Prostate gland (tissue), 2 donors: ENCODE measurements at regions not wholly inside any gene's neighbourhood (a gene's known extent, or its start where the extent isn't known, plus 50 kb on each side); places are given as distances from the start of the nearest gene placed in this dataset.
A peak's percentile ranks its signal among the peaks of the same experiment; 100 is the strongest.
"Not testable (repeated sequence)": the region's sequence is repeated elsewhere in the genome, so short reads cannot be mapped to it uniquely, and the experiment has no call there.

ENCODE experiments used
- DNase-seq: peaks from one replicate; pipeline ENCODE4 v3.0.0-alpha.2; 2019; ENCODE audit warnings: low spot score
- H3K27ac ChIP-seq, 2 donors: fragments of 200-600 bp; sonication (generic); 2 replicates each; pipeline ENCODE4 v1.5.1; 2017 to 2019
- H3K27me3 ChIP-seq: fragments of 200-600 bp; sonication (generic); replicated peaks from 2 replicates; pipeline ENCODE4 v1.5.1; 2019; ENCODE audit not compliant: insufficient read depth
- H3K36me3 ChIP-seq, 2 donors: fragments of 200-600 bp; sonication (generic); 1 replicate in 1 of 2; 2 replicates in 1 of 2; pipeline versions ENCODE4 v1.5.1 to v1.8.1; 2017 to 2019
- H3K4me1 ChIP-seq: fragments of 200-600 bp; sonication (generic); replicated peaks from 2 replicates; pipeline ENCODE4 v1.5.1; 2019
- H3K4me3 ChIP-seq, 2 donors: fragments of 200-600 bp; sonication (generic); 2 replicates each; pipeline ENCODE4 v1.5.1; 2017 to 2019
- H3K9me3 ChIP-seq: fragments of 200-600 bp; sonication (generic); 2 replicates; pipeline ENCODE4 v1.5.1; 2017
- whole genome bisulfite sequencing: methylation state at CpG from one replicate; pipeline ENCODE4 v1.1.5; 2018; 5-methylcytosine and 5-hydroxymethylcytosine counted together
- intact Hi-C: fragments of 100-400 bp; cut with DNase I; formaldehyde crosslinking; loops from one replicate; pipeline ENCODE4 v1.14.2; 2022
- TF ChIP-seq, protein P1 (sequence below), 4 experiments: fragments of 200-600 bp in 2 of 4; fragments of 450-650 bp in 2 of 4; sonication (generic) in 2 of 4; IDR thresholded peaks; 1 replicate in 3 of 4; 2 replicates in 1 of 4; pipeline ENCODE4 v1.5.1; 2016 to 2019; ENCODE audit warnings: antibody characterized with exemption in 4 of 4, mild to moderate bottlenecking in 2 of 4, moderate library complexity in 2 of 4

- intact Hi-C loops, H3K4me1 ChIP-seq, H3K36me3 ChIP-seq, H3K27ac ChIP-seq, H3K27me3 ChIP-seq, DNase-seq, H3K9me3 ChIP-seq, H3K4me3 ChIP-seq: not testable (repeated sequence)
- WGBS: 96% methylated on average over 3 of the region's 4 CpGs
Observed at GRCh38 chr9:40592406-40592805, 536.1 kb downstream of the FOXD4L6 start.

- WGBS: 80% methylated on average over 2 of the region's 2 CpGs
- DNase-seq, H3K4me1 ChIP-seq, intact Hi-C loops, H3K27ac ChIP-seq, H3K4me3 ChIP-seq, H3K36me3 ChIP-seq, H3K9me3 ChIP-seq, H3K27me3 ChIP-seq: not testable (repeated sequence)
Observed at GRCh38 chr9:40591915-40592314, 536.6 kb downstream of the FOXD4L6 start.

DNA sequence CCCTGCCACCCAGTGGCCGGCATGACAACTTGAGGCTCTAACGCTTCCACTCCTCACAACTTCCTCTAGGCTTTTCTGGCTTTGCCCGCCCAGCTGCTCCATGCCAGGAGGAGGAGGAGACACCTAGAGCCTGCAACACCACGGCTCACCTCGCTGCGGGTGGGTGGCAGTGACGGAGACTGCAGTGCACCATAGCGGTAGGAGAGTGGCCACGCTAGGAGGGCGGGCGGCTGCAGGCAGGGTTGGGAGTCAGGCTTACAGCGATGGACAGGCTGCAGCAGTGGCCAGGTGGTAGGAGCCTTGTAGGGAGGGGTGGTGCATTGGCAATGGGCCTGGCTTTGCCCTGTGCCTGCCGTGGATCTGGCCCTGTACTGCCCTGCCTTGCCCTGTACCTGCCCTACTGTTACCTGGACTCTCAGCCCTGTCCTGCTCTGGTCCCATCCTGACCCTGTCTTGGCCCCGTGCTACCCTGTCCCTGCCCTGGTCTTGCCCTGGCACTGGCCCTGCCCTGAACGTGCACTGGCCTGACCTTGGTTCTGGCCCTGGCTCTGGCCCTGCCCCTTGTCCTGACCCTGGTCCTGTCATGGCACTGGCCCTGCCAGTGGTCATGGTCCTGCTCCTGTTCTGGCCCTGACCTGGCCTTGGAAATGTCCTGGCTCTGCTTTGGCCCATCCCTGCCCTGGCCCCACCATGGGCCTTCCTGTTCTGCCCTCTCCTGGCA, 540.8 kb downstream of the FOXD4L6 start:
- H3K36me3 ChIP-seq, H3K9me3 ChIP-seq, H3K4me3 ChIP-seq, DNase-seq, intact Hi-C loops, H3K27ac ChIP-seq, H3K27me3 ChIP-seq, H3K4me1 ChIP-seq: not testable (repeated sequence)
- WGBS: 68% methylated on average over 6 of the region's 15 CpGs
- TF ChIP-seq, protein P1, sequence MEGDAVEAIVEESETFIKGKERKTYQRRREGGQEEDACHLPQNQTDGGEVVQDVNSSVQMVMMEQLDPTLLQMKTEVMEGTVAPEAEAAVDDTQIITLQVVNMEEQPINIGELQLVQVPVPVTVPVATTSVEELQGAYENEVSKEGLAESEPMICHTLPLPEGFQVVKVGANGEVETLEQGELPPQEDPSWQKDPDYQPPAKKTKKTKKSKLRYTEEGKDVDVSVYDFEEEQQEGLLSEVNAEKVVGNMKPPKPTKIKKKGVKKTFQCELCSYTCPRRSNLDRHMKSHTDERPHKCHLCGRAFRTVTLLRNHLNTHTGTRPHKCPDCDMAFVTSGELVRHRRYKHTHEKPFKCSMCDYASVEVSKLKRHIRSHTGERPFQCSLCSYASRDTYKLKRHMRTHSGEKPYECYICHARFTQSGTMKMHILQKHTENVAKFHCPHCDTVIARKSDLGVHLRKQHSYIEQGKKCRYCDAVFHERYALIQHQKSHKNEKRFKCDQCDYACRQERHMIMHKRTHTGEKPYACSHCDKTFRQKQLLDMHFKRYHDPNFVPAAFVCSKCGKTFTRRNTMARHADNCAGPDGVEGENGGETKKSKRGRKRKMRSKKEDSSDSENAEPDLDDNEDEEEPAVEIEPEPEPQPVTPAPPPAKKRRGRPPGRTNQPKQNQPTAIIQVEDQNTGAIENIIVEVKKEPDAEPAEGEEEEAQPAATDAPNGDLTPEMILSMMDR (IDR thresholded peaks at IDR 0.05): peak in 1 of 4 experiments; percentile 16

DNA sequence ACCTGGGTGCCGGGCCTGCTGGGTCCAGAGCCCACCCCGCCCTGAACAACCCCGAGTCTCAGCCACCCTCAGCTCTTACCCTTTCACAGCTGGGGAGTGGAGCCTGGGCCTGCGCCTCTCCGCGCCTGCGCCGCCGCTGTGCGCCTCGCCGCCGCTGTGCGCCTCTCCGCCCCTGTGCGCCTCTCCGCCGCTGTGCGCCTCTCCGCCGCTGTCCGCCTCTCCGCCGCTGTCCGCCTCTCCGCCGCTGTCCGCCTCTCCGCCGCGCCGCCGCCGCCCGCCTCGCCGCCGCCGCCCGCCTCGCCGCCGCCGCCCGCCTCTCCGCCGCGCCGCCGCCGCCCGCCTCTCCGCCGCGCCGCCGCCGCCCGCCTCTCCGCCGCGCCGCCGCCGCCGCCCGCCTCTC, 544.4 kb downstream of the FOXD4L6 start:
- H3K27ac ChIP-seq, H3K4me1 ChIP-seq, DNase-seq, H3K9me3 ChIP-seq, H3K36me3 ChIP-seq, intact Hi-C loops, H3K4me3 ChIP-seq, H3K27me3 ChIP-seq: not testable (repeated sequence)
- WGBS: 71% methylated on average over 51 of the region's 67 CpGs

- H3K4me1 ChIP-seq, H3K9me3 ChIP-seq, intact Hi-C loops, H3K36me3 ChIP-seq, H3K27me3 ChIP-seq, H3K4me3 ChIP-seq, H3K27ac ChIP-seq, DNase-seq: not testable (repeated sequence)
- 81% methylated on average over 5 of the region's 7 CpGs for WGBS
Observed at GRCh38 chr9:40583230-40583629, 545.3 kb downstream of the FOXD4L6 start.

DNA sequence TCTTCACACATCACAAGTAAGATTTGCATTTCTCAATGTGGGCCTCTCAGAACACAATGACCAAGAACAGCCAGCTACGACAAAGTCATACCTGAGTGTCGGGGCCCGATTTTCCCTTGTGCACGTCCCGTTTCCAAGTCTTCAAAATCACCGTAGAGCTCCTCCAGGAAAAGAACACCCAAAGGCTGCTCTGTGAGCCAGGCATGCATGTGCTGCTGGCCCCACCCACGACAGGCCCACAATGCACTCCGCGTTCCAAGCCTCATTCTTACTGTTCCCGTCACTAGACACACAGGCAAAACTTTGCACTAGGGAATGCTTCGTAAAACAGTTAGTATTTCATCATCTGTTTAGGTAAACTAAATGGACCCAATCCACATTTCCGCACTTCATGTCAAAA, 549.6 kb downstream of the FOXD4L6 start:
- not testable (repeated sequence) for DNase-seq, H3K27me3 ChIP-seq

More for the DNA sequence above, 549.6 kb downstream of the FOXD4L6 start:
- H3K36me3 ChIP-seq, H3K27ac ChIP-seq, intact Hi-C loops, H3K4me3 ChIP-seq, H3K4me1 ChIP-seq, H3K9me3 ChIP-seq: not testable (repeated sequence)
- WGBS: 93% methylated on average over 12 of the region's 12 CpGs
